ENCODE measurements at regions not wholly inside any gene's neighbourhood (a gene's known extent, or its start where the extent isn't known, plus 50 kb on each side); places are given as distances from the start of the nearest gene placed in this dataset.

GRCh38 chr5:8984386-8984785, 561.5 kb downstream of the SEMA5A start:
- Histone ChIP-seq H3K27me3 (no peaks in the 10 kb centered on the region), H3K36me3 (no peaks in the 10 kb centered on the region), H3K9me3 (no peaks in the 10 kb centered on the region), H3K4me1 (no peaks in the 10 kb centered on the region), H3K4me3 (no peak overlapping the region), H3K27ac (no peak overlapping the region)
- intact Hi-C loops (cut with DNase I): no loop called here
- TF ChIP-seq, protein P1, sequence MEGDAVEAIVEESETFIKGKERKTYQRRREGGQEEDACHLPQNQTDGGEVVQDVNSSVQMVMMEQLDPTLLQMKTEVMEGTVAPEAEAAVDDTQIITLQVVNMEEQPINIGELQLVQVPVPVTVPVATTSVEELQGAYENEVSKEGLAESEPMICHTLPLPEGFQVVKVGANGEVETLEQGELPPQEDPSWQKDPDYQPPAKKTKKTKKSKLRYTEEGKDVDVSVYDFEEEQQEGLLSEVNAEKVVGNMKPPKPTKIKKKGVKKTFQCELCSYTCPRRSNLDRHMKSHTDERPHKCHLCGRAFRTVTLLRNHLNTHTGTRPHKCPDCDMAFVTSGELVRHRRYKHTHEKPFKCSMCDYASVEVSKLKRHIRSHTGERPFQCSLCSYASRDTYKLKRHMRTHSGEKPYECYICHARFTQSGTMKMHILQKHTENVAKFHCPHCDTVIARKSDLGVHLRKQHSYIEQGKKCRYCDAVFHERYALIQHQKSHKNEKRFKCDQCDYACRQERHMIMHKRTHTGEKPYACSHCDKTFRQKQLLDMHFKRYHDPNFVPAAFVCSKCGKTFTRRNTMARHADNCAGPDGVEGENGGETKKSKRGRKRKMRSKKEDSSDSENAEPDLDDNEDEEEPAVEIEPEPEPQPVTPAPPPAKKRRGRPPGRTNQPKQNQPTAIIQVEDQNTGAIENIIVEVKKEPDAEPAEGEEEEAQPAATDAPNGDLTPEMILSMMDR (IDR thresholded peaks at IDR 0.05): no peak
- TF ChIP-seq POLR2AphosphoS5 (IDR thresholded peaks at IDR 0.05): no peak
- TF ChIP-seq POLR2A (IDR thresholded peaks at IDR 0.05): no peak
- no peak for TF ChIP-seq EP300 (IDR thresholded peaks at IDR 0.05)
- 76 to 87% methylated on average over 4 of the region's 4 CpGs for WGBS, 2 donors
- DNase-seq: no peak

Small RNAs in the stretch of these regions (small RNA-seq; reads per million reads assigned to genes)
- gene AC091895.1 (0 reads per million in 3 donors), gene AC091912.1 (0 reads per million in 3 donors), gene AC091912.2 (0 reads per million in 3 donors), gene AC091932.2 (0 reads per million in 3 donors), gene AC091932.4 (0 reads per million in 3 donors), gene AC091953.1 (0 reads per million in 3 donors), gene AC091953.2 (0 reads per million in 3 donors), gene AC091953.3 (0 reads per million in 3 donors), gene AC091953.5 (0 reads per million in 3 donors), gene AC091965.3 (0 reads per million in 3 donors), gene RNU1-76P (0 reads per million in 3 donors)
